ENCODE measurements at regions not wholly inside any gene's neighbourhood (a gene's known extent, or its start where the extent isn't known, plus 50 kb on each side); places are given as distances from the start of the nearest gene placed in this dataset.

GRCh38 chr1:55302972-55303371 lies 87.8 kb upstream of the USP24 start:
- BruUV-seq (replicated peaks) = no TSS peak
- POLR2A ChIA-PET = no interaction called here
- SMC1A ChIA-PET (ENCODE audit: uncharacterized antibody, unreplicated experiment) = interaction anchor here (0.8 to 1.0 kb wide), 2 partner anchors 29 to 75 kb away, joined by 3 read pairs; no protein-coding TSS in a partner anchor
- Histone ChIP-seq H3K27ac (ENCODE audit: control insufficient read depth, insufficient read depth) (no peak overlapping the region), H4K20me1 (ENCODE audit: control insufficient read depth, insufficient read depth) (no peaks in the 10 kb centered on the region), H3K9me3 (replicated peaks; ENCODE audit: control insufficient read depth, insufficient read depth, low read length) (no peaks in the 10 kb centered on the region), H3K9ac (ENCODE audit: control insufficient read depth, insufficient read depth, low read length) (no peak overlapping the region), H3K4me2 (ENCODE audit: control insufficient read depth, insufficient read depth) (no peak overlapping the region), H3K79me2 (ENCODE audit: control insufficient read depth, insufficient read depth, low read length) (no peaks in the 10 kb centered on the region), H3K27me3 (replicated peaks in 1 of 2; ENCODE audit: control insufficient read depth in 2 of 2, insufficient read depth in 2 of 2, low read length in 1 of 2) (peaks cover 0 to 3% of the 10 kb centered on the region in 2 experiments; a peak in 1 of 4 replicates), H3K4me3 (no peak overlapping the region), H3K36me3 (ENCODE audit: control insufficient read depth in 2 of 2, insufficient read depth in 2 of 2, low read length in 1 of 2) (no peaks in the 10 kb centered on the region), H2AFZ (ENCODE audit: control insufficient read depth, low read depth, low read length) (no peak overlapping the region), H3K4me1 (ENCODE audit: control insufficient read depth, insufficient read depth, low read length) (no peaks in the 10 kb centered on the region)
- RAD21 ChIA-PET (ENCODE audit: unreplicated experiment) = no interaction called here
- TF ChIP-seq SMC3 (IDR thresholded peaks at IDR 0.05; ENCODE audit: borderline replicate concordance, low read length) = no peak
- TF ChIP-seq NR2F1 (conservative IDR thresholded peaks at IDR 0.05) = no peak
- TF ChIP-seq HDAC2 (IDR thresholded peaks at IDR 0.05) = no peak
- TF ChIP-seq NFIC (IDR thresholded peaks at IDR 0.05; ENCODE audit: low read depth, low read length) = no peak
- TF ChIP-seq SREBF2 (IDR thresholded peaks at IDR 0.05; ENCODE audit: low read length) = no peak
- TF ChIP-seq SREBF1 (IDR thresholded peaks at IDR 0.05; ENCODE audit: low read length) = no peak
- no peak for TF ChIP-seq TBL1XR1 (IDR thresholded peaks at IDR 0.05; ENCODE audit: low read depth, low read length)
- TF ChIP-seq GATAD2B (conservative IDR thresholded peaks at IDR 0.05; ENCODE audit: low read depth) = no peak
- no peak for TF ChIP-seq NR2C1 (IDR thresholded peaks at IDR 0.05)
- TF ChIP-seq CREB1 (IDR thresholded peaks at IDR 0.05; ENCODE audit: low read depth) = no peak
- no peak for TF ChIP-seq NBN (IDR thresholded peaks at IDR 0.05)
- no peak for TF ChIP-seq GABPA (IDR thresholded peaks at IDR 0.05; ENCODE audit: low read depth)
- no peak for TF ChIP-seq IRF4 (IDR thresholded peaks at IDR 0.05; ENCODE audit: low read depth, low read length)
- TF ChIP-seq ESRRA (IDR thresholded peaks at IDR 0.05; ENCODE audit: low read length) = no peak
- TF ChIP-seq PAX5 (IDR thresholded peaks at IDR 0.05; ENCODE audit: borderline replicate concordance, low read depth, low read length) = no peak
- TF ChIP-seq HCFC1 (IDR thresholded peaks at IDR 0.05; ENCODE audit: low read length) = no peak
- TF ChIP-seq CBX3 (IDR thresholded peaks at IDR 0.05; ENCODE audit: borderline replicate concordance, low read depth) = no peak
- no peak for TF ChIP-seq JUND (IDR thresholded peaks at IDR 0.05; ENCODE audit: low read depth, low read length)
- TF ChIP-seq PBX3 (IDR thresholded peaks at IDR 0.05; ENCODE audit: insufficient replicate concordance, low read depth, low read length) = no peak
- intact Hi-C loops (cut with micrococcal nuclease; ENCODE audit: unreplicated experiment) = no loop called here
- no peak for ATAC-seq
- no peak for FAIRE-seq
- WGBS (ENCODE audit: insufficient coverage, insufficient replicate concordance, low lambda C conversion rate, missing lambda C conversion rate) = 88% methylated on average over 2 of the region's 2 CpGs
- CTCF ChIA-PET = interaction anchor here (2.5 kb wide), 1 partner anchor 35 kb away, joined by 6 read pairs; no protein-coding TSS in a partner anchor
- DNase-seq (ENCODE audit: low read depth, low spot score) = no peak
- in situ Hi-C loops (cut with MboI) = no loop called here
